B cell (primary cell): ENCODE measurements at regions not wholly inside any gene's neighbourhood (a gene's known extent, or its start where the extent isn't known, plus 50 kb on each side); places are given as distances from the start of the nearest gene placed in this dataset.

Experiments
- ATAC-seq: fragments of 200-7000 bp; cut with Tn5 transposase; one replicate; pipeline ENCODE4 v1.10.0; 2021; ENCODE audit warnings: low read depth, mild to moderate bottlenecking, moderate number of reproducible peaks, moderate library complexity
- CTCF ChIA-PET: fragments of 350-600 bp; sonication (Branson Sonifier 250); formaldehyde crosslinking; loops from one replicate; lab custom pipeline; 2021; ENCODE audit warnings: antibody characterized with exemption, inconsistent platforms; lab: Charles Lee
- POLR2A ChIA-PET: fragments of 350-600 bp; sonication (Branson Sonifier 250); formaldehyde crosslinking; loops from one replicate; lab custom pipeline; 2021; ENCODE audit warnings: antibody characterized with exemption; lab: Charles Lee
- DNase-seq: peaks from one replicate; pipeline ENCODE4 v3.0.0; 2013
- H2AFZ ChIP-seq: 2 replicates; pipeline ENCODE4 v1.6.1; 2012; ENCODE audit warnings: mild to moderate bottlenecking, low read depth, low read length; ENCODE audit not compliant: insufficient read depth, poor library complexity, severe bottlenecking
- H3K27ac ChIP-seq, 2 donors: 1 replicate in 1 of 2; 2 replicates in 1 of 2; pipeline ENCODE4 v1.5.1; 2012 to 2013; ENCODE audit warnings: low read length in 2 of 2, mild to moderate bottlenecking in 2 of 2, moderate library complexity in 1 of 2
- H3K27me3 ChIP-seq, 4 experiments: fragments of 200-600 bp in 1 of 4; sonication (generic) in 1 of 4; replicated peaks in 1 of 4; 1 replicate in 2 of 4; 2 replicates in 2 of 4; pipeline versions ENCODE4 v1.6.1 to v1.7.0; 2013 to 2016; ENCODE audit warnings: low read length in 3 of 4, mild to moderate bottlenecking in 2 of 4, mixed read lengths in 1 of 4, moderate library complexity in 1 of 4; ENCODE audit not compliant: insufficient read depth in 4 of 4, control insufficient read depth in 3 of 4; ENCODE audit errors: control extremely low read depth in 1 of 4
- H3K36me3 ChIP-seq, 2 experiments: replicated peaks in 1 of 2; 1 replicate in 1 of 2; 2 replicates in 1 of 2; pipeline versions ENCODE4 v1.6.1 to v1.7.1; 2013; ENCODE audit warnings: low read length in 1 of 2; ENCODE audit not compliant: insufficient read depth in 2 of 2, control insufficient read depth in 1 of 2; ENCODE audit errors: control extremely low read depth in 1 of 2, extremely low read depth in 1 of 2
- H3K4me1 ChIP-seq, 2 donors: fragments of 200-600 bp in 1 of 2; sonication (generic) in 1 of 2; 1 replicate in 1 of 2; 2 replicates in 1 of 2; pipeline versions ENCODE4 v1.5.1 to v1.6.1; 2013 to 2017; ENCODE audit warnings: low read length in 2 of 2; ENCODE audit not compliant: control insufficient read depth in 2 of 2, insufficient read depth in 2 of 2
- H3K4me2 ChIP-seq: replicated peaks from 2 replicates; pipeline ENCODE3; 2012; ENCODE audit warnings: mild to moderate bottlenecking, low read depth, low read length; ENCODE audit not compliant: poor library complexity, severe bottlenecking
- H3K4me3 ChIP-seq, 5 experiments: fragments of 200-600 bp in 1 of 5; sonication (generic) in 1 of 5; 1 replicate in 3 of 5; 2 replicates in 2 of 5; pipeline versions ENCODE4 v1.5.1 to v1.7.0; 2011 to 2016; ENCODE audit warnings: low read length in 4 of 5, mild to moderate bottlenecking in 4 of 5, low read depth in 2 of 5, control low read depth in 1 of 5, moderate library complexity in 1 of 5; ENCODE audit not compliant: insufficient read depth in 1 of 5; ENCODE audit errors: control extremely low read depth in 1 of 5, extremely low read depth in 1 of 5
- H3K79me2 ChIP-seq: fragments of 200-600 bp; sonication (generic); one replicate; pipeline ENCODE4 v1.6.0; 2016; ENCODE audit warnings: low read length; ENCODE audit not compliant: control insufficient read depth, insufficient read depth
- H3K9ac ChIP-seq: fragments of 200-600 bp; sonication (generic); 2 replicates; pipeline ENCODE4 v1.6.1; 2017; ENCODE audit warnings: mild to moderate bottlenecking, low read length, moderate library complexity
- H3K9me3 ChIP-seq, 3 donors: one replicate each; pipeline versions ENCODE4 v1.6.1 to v1.7.1; 2013; ENCODE audit warnings: low read length in 2 of 3; ENCODE audit not compliant: control insufficient read depth in 2 of 3, insufficient read depth in 1 of 3; ENCODE audit errors: control extremely low read depth in 1 of 3
- H4K20me1 ChIP-seq: 2 replicates; pipeline ENCODE4 v1.6.0; 2012; ENCODE audit warnings: mild to moderate bottlenecking, low read length; ENCODE audit not compliant: insufficient read depth, control insufficient read depth, poor library complexity, severe bottlenecking
- H3K27ac Mint-ChIP-seq: one replicate; pipeline ENCODE4 v1.8.0; 2021; ENCODE audit warnings: mixed read lengths
- H3K27me3 Mint-ChIP-seq: one replicate; pipeline ENCODE4 v1.8.0; 2021; ENCODE audit warnings: mixed read lengths
- H3K4me1 Mint-ChIP-seq: one replicate; pipeline ENCODE4 v1.8.0; 2021; ENCODE audit warnings: mixed read lengths
- H3K4me3 Mint-ChIP-seq: one replicate; pipeline ENCODE4 v1.8.0; 2021; ENCODE audit warnings: mixed read lengths
- H3K9me3 Mint-ChIP-seq: one replicate; pipeline ENCODE4 v1.8.0; 2022; ENCODE audit warnings: mixed read lengths; ENCODE audit not compliant: insufficient read depth
- EZH2 ChIP-seq: IDR thresholded peaks from 2 replicates; pipeline ENCODE4 v1.6.1; 2012; ENCODE audit warnings: borderline replicate concordance, low read depth, mild to moderate bottlenecking, moderate library complexity, low read length; ENCODE audit not compliant: insufficient read depth, poor library complexity, severe bottlenecking
- WGBS: methylation state at CpG from one replicate; pipeline ENCODE4 v1.1.5; 2013; ENCODE audit warnings: missing lambda C conversion rate; ENCODE audit not compliant: insufficient coverage; 5-methylcytosine and 5-hydroxymethylcytosine counted together
- intact Hi-C: fragments of 100-400 bp; cut with micrococcal nuclease; formaldehyde crosslinking; loops from one replicate; pipeline ENCODE4 v1.10.0; 2022
- TF ChIP-seq, protein P1 (sequence below): fragments of 200-600 bp; IDR thresholded peaks from one replicate; pipeline ENCODE4 v1.8.0; 2022; ENCODE audit warnings: antibody characterized with exemption, mild to moderate bottlenecking

DNA sequence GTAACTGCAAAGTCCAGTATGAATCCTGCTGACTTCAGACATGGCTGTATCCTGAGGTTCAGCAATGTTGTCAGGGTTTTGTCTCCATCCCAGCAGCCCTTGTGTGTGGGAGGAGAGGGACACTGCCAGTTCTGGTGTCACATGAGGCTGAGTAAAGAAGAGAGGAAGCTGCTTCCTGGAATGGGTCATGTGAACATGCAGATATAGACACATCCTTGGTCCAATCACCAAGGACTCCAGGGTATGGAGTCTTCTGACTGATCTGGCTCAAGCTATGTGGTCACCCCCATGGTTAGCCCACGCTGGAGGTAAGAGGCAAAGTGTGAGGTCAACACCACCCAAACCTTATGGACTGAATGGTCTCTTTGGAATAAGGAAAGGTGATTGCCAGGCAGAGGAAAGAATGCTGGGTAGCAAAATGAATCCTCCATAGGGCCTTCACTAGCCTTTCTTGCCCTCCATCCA is 134.4 kb upstream of the SLC1A4 start:
- no peak overlapping the region for H3K4me3 Mint-ChIP-seq
- peaks cover 2 to 4% of the 10 kb centered on the region in 2 experiments for H3K36me3 ChIP-seq
- peaks cover 82% of the 10 kb centered on the region for H3K79me2 ChIP-seq
- no peaks in the 10 kb centered on the region for H3K9me3 Mint-ChIP-seq
- TF ChIP-seq, protein P1, sequence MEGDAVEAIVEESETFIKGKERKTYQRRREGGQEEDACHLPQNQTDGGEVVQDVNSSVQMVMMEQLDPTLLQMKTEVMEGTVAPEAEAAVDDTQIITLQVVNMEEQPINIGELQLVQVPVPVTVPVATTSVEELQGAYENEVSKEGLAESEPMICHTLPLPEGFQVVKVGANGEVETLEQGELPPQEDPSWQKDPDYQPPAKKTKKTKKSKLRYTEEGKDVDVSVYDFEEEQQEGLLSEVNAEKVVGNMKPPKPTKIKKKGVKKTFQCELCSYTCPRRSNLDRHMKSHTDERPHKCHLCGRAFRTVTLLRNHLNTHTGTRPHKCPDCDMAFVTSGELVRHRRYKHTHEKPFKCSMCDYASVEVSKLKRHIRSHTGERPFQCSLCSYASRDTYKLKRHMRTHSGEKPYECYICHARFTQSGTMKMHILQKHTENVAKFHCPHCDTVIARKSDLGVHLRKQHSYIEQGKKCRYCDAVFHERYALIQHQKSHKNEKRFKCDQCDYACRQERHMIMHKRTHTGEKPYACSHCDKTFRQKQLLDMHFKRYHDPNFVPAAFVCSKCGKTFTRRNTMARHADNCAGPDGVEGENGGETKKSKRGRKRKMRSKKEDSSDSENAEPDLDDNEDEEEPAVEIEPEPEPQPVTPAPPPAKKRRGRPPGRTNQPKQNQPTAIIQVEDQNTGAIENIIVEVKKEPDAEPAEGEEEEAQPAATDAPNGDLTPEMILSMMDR = no peak
- TF ChIP-seq EZH2 = no peak
- no peaks in the 10 kb centered on the region for H3K27me3 ChIP-seq
- H3K4me1 Mint-ChIP-seq = peaks cover 61% of the 10 kb centered on the region
- H3K4me2 ChIP-seq = no peak overlapping the region
- intact Hi-C loops = no loop called here
- no peak overlapping the region for H3K9ac ChIP-seq
- H4K20me1 ChIP-seq = no peaks in the 10 kb centered on the region
- CTCF ChIA-PET = no interaction called here
- DNase-seq (no peak), ATAC-seq (no peak)
- peak overlapping the region; percentile 81 for H3K27ac Mint-ChIP-seq
- POLR2A ChIA-PET = interaction anchor here (0.6 to 1.1 kb wide), 2 partner anchors 16 to 72 kb away, joined by 3 to 5 read pairs; no protein-coding TSS in a partner anchor
- H3K9me3 ChIP-seq = no peaks in the 10 kb centered on the region
- WGBS = 100% methylated on average over 1 of the region's 1 CpG
- no peak overlapping the region for H3K4me3 ChIP-seq
- no peak overlapping the region for H2AFZ ChIP-seq
- H3K27ac ChIP-seq = peak overlapping the region in 1 of 2 donors; percentile 67
- H3K27me3 Mint-ChIP-seq = no peaks in the 10 kb centered on the region
- H3K4me1 ChIP-seq = peaks cover 72 to 76% of the 10 kb centered on the region in 2 donors
